ENCODE measurements at regions not wholly inside any gene's neighbourhood (a gene's known extent, or its start where the extent isn't known, plus 50 kb on each side); places are given as distances from the start of the nearest gene placed in this dataset.

- Histone ChIP-seq H3K4me1 (no peaks in the 10 kb centered on the region), H3K27me3 (no peaks in the 10 kb centered on the region), H3K27ac (no peak overlapping the region), H3K9me3 (peaks cover 0 to 18% (median 7%) of the 10 kb centered on the region in 4 donors), H3K36me3 (no peaks in the 10 kb centered on the region), H3K4me3 (no peak overlapping the region)
- DNase-seq: no peak
- 65 to 76% (median 72%) methylated on average over 5 of the region's 5 CpGs for WGBS, 5 donors
- TF ChIP-seq POLR2AphosphoS5 (IDR thresholded peaks at IDR 0.05): no peak
- no peak for TF ChIP-seq EP300 (IDR thresholded peaks at IDR 0.05)
- intact Hi-C loops (cut with DNase I; ENCODE audit: low total_unique reads): no loop called here
These were observed 128.6 kb upstream of the SLC22A23 start for GRCh38 chr6:3585320-3585935.

- no peak for DNase-seq
- no peaks in the 10 kb centered on the region for H3K36me3 ChIP-seq
- 52 to 69% (median 66%) methylated on average over 4 of the region's 4 CpGs for WGBS, 5 donors
- H3K4me3 ChIP-seq: no peak overlapping the region
- no peaks in the 10 kb centered on the region for H3K4me1 ChIP-seq
- TF ChIP-seq, protein P1, sequence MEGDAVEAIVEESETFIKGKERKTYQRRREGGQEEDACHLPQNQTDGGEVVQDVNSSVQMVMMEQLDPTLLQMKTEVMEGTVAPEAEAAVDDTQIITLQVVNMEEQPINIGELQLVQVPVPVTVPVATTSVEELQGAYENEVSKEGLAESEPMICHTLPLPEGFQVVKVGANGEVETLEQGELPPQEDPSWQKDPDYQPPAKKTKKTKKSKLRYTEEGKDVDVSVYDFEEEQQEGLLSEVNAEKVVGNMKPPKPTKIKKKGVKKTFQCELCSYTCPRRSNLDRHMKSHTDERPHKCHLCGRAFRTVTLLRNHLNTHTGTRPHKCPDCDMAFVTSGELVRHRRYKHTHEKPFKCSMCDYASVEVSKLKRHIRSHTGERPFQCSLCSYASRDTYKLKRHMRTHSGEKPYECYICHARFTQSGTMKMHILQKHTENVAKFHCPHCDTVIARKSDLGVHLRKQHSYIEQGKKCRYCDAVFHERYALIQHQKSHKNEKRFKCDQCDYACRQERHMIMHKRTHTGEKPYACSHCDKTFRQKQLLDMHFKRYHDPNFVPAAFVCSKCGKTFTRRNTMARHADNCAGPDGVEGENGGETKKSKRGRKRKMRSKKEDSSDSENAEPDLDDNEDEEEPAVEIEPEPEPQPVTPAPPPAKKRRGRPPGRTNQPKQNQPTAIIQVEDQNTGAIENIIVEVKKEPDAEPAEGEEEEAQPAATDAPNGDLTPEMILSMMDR (IDR thresholded peaks at IDR 0.05): no peak
- TF ChIP-seq POLR2AphosphoS5 (IDR thresholded peaks at IDR 0.05) (no peak), EP300 (IDR thresholded peaks at IDR 0.05) (no peak), POLR2A (IDR thresholded peaks at IDR 0.05) (no peak)
- intact Hi-C loops (cut with DNase I; ENCODE audit: low total_unique reads): no loop called here
- H3K27me3 ChIP-seq: no peaks in the 10 kb centered on the region
- H3K27ac ChIP-seq: no peak overlapping the region
- H3K9me3 ChIP-seq: peaks cover 0 to 18% (median 7%) of the 10 kb centered on the region in 4 donors
These were observed 127.8 kb upstream of the SLC22A23 start for GRCh38 chr6:3584606-3585005.

GRCh38 chr6:3581469-3581868 is 124.6 kb upstream of the SLC22A23 start:
- H3K4me1 ChIP-seq: no peaks in the 10 kb centered on the region
- 85 to 98% (median 93%) methylated on average over 3 of the region's 3 CpGs for WGBS, 5 donors
- no peak for DNase-seq
- H3K27me3 ChIP-seq: no peaks in the 10 kb centered on the region
- TF ChIP-seq, protein P1 (IDR thresholded peaks at IDR 0.05): no peak
- TF ChIP-seq POLR2AphosphoS5 (IDR thresholded peaks at IDR 0.05) (no peak), POLR2A (IDR thresholded peaks at IDR 0.05) (no peak)
- no peaks in the 10 kb centered on the region for H3K9me3 ChIP-seq
- no peaks in the 10 kb centered on the region for H3K36me3 ChIP-seq
- no peak overlapping the region for H3K27ac ChIP-seq
- intact Hi-C loops (cut with DNase I; ENCODE audit: low total_unique reads): no loop called here
- no peak overlapping the region for H3K4me3 ChIP-seq

GRCh38 chr6:3579652-3580175 is 122.9 kb upstream of the SLC22A23 start:
- H3K4me1 ChIP-seq: no peaks in the 10 kb centered on the region
- no peaks in the 10 kb centered on the region for H3K36me3 ChIP-seq
- TF ChIP-seq POLR2AphosphoS5 (IDR thresholded peaks at IDR 0.05) (no peak), POLR2A (IDR thresholded peaks at IDR 0.05) (no peak), EP300 (IDR thresholded peaks at IDR 0.05) (no peak)
- TF ChIP-seq, protein P1 (IDR thresholded peaks at IDR 0.05): no peak
- no peaks in the 10 kb centered on the region for H3K9me3 ChIP-seq
- WGBS, 5 donors: 63 to 77% (median 70%) methylated on average over 13 of the region's 13 CpGs
- no peak overlapping the region for H3K4me3 ChIP-seq
- H3K27me3 ChIP-seq: no peaks in the 10 kb centered on the region
- intact Hi-C loops (cut with DNase I; ENCODE audit: low total_unique reads): no loop called here
- DNase-seq: no peak
- no peak overlapping the region for H3K27ac ChIP-seq

DNA sequence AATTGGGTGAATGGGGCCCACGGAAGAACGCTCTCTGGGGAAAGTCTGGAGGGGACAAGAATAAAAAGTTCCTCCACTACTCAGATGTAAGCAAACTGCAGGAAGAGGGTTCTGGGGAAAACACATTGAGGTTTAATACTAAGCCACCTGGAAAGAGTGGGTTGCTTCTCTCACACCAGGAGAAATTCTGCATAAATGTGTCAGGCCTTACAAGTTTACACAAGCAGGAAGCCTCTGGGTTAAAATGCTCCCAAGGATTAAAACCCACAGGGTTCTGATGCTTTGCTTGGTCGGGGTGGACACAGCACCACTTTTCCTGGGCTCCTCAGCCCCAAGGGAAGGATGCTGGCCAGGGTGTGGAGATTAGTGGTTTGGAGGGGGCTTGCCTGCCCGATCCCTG is 122.1 kb upstream of the SLC22A23 start:
- intact Hi-C loops (cut with DNase I; ENCODE audit: low total_unique reads): no loop called here
- Histone ChIP-seq H3K27ac (no peak overlapping the region), H3K4me1 (no peaks in the 10 kb centered on the region), H3K27me3 (no peaks in the 10 kb centered on the region), H3K4me3 (no peak overlapping the region), H3K36me3 (no peaks in the 10 kb centered on the region), H3K9me3 (no peaks in the 10 kb centered on the region)
- no peak for DNase-seq
- no peak for TF ChIP-seq POLR2AphosphoS5 (IDR thresholded peaks at IDR 0.05)
- no peak for TF ChIP-seq EP300 (IDR thresholded peaks at IDR 0.05)
- TF ChIP-seq POLR2A (IDR thresholded peaks at IDR 0.05): no peak
- WGBS, 5 donors: 75 to 95% (median 89%) methylated on average over 4 of the region's 4 CpGs
